Stimulated activated CD4-positive, alpha-beta T cell treated with anti-CD3 and anti-CD28 coated beads, TNF-alpha, amount 100 ng/mL, for 48 hours (primary cell): ENCODE measurements at regions not wholly inside any gene's neighbourhood (a gene's known extent, or its start where the extent isn't known, plus 50 kb on each side); places are given as distances from the start of the nearest gene placed in this dataset.
"Not testable (repeated sequence)": the region's sequence is repeated elsewhere in the genome, so short reads cannot be mapped to it uniquely, and the experiment has no call there.

ENCODE experiments used
- DNase-seq, 3 donors: peaks; one replicate each; pipeline ENCODE4 v3.0.0-alpha.2; 2020; ENCODE audit warnings: low read depth in 3 of 3

GRCh38 chr19:28602675-28603298 lies 610.2 kb downstream of the UQCRFS1 start:
- no peak for DNase-seq

GRCh38 chr19:28601723-28602440 lies 611.1 kb downstream of the UQCRFS1 start:
- no peak for DNase-seq

GRCh38 chr19:28598861-28599260 lies 614.1 kb downstream of the UQCRFS1 start:
- no peak for DNase-seq

DNA sequence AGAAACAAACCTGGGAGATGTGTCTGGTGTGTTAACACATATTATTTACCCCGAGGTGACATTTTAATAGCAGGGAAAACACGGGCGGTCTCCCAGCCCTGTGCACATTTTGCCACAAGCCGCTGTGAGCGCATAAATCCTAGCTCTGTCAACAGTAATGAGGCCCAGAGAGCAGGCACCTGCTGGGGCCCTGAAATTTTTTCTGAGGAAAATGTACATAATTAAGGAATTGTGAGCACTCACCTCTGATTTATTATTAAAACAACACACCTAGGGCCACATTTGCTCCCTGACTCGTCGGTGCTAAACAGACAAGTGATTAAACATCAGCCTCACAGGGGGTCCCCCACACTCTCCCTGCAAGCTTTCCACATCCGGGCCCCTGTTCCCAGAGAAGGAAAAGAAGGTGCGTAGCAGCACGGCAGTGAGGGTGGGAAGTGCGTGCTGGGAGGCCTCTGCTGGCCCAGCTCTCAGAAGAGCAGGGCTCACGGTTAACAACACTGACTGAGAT lies 616.3 kb downstream of the UQCRFS1 start:
- no peak for DNase-seq

GRCh38 chr19:28595722-28596480 lies 617.0 kb downstream of the UQCRFS1 start:
- no peak for DNase-seq

- DNase-seq, result no peak
Observed at GRCh38 chr19:28594737-28595136, 618.2 kb downstream of the UQCRFS1 start.

GRCh38 chr19:28589991-28590411 lies 623.0 kb downstream of the UQCRFS1 start:
- not testable (repeated sequence) for DNase-seq

DNA sequence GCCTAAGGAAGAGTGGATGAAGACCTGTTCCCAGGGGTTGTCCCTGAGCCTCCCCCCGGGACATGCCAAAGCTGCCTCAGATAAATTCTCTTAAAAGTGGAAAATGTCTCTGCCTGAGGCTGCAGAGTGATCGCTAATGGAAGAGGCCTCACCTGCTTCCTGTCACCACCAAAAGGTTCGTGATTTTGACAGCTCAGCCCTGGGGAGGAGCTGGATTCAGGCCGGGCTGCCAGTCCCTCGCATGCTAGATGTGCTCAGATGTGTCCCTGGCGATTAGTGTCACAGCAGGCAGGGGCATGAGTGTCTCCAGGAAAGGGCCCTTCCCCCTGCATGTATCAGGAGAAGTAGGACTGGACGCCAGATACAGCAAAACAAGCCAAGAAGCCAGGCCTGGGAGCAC lies 626.5 kb downstream of the UQCRFS1 start:
- no peak for DNase-seq

DNA sequence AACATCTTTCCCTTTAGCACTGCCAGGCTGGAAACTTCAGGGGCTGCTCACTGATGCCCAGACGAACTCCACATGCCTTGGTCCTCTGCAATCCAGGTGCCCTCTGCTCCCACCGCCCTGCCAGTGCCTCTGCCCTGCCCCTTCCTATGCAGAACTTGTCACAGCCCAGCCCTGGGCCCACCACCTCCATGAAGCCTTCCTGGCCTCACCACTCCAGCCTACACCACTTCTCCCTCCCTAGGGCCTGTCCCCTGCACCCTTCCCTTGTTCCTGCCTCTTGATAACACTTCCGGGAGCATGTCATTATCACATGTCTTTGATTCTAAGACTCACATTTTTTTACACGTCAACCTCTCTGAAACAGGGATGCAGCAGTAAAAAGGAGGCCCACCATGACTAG lies 627.2 kb downstream of the UQCRFS1 start:
- DNase-seq, result no peak

DNA sequence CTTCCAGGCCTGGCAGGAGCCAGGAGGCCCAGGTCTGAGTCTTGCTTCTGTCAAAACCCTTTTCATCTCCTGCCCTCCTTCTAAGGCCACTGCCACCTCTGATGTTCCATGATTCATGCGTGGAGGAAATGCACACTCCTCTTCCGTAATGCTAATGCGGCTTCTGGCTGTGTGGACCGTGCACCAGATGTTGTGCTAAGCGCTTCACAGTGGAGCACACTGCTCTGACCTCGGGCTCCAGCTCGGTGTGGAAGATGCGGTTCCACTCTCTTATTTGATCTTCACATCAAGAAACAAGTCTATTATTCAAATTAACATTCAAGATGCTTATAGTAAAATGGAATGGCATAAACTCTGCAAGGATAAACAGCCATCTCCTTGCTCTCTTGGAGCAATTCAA lies 629.2 kb downstream of the UQCRFS1 start:
- no peak for DNase-seq

- DNase-seq, result no peak
Observed at GRCh38 chr19:28583242-28583641, 629.7 kb downstream of the UQCRFS1 start.

DNA sequence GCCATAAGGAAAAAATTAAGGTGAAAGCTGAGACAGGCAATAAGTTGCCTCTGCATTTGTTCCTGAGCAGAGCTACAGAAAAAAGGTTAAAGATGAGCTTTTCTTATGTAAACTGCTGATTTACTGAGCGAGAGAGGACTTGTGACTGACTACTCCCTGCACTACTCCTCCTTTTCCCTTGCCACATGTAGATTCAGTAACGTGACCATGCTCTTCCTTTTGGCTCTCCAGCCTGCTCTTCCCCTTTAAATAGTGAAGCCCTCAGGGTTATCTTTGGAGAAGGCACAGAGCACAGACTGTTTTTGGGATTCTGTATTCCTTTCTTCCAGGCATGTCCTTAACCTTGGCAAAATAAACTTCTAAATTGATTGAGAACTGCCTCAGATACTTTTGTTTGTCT lies 630.2 kb downstream of the UQCRFS1 start:
- DNase-seq, result no peak

DNA sequence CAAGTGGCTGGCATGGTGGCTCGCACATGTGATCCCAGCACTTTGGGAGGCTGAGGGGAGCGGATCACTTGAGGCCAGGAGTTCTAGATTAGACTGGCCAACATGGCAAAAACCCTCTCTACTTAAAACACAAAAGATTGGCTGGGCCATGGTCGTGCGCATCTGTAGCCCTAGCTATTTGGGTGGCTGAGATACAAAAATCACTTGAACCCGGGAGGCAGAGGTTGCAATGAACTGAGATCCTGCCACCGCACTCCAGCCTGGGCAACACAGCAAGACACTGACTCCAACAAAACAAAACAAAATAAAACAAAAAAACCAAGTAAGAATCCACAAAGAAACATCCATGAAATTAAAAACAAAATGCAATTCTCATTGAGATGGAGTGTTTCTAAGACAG lies 630.6 kb downstream of the UQCRFS1 start:
- DNase-seq, result no peak

GRCh38 chr19:28581468-28581770 lies 631.5 kb downstream of the UQCRFS1 start:
- DNase-seq, result no peak

GRCh38 chr19:28578786-28579505 lies 634.0 kb downstream of the UQCRFS1 start:
- DNase-seq, result no peak

DNA sequence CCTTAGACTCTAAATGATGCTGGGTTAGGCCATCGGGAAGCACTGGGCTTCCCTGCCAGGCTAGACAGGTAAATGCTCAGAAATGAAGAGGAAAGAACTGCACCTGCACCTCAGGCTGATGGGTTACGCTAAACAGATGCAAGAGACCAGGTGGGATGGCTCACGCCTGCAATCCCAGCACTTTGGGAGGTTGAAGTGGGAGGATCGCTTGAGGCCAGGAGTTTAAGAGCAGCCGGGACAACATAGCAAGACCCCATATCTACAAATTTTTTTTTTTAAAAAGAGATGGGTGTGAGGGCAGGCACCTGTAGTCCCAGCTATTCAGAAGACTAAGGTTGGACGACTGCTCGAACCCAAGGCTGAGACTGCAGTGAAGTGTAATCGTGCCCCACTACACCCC lies 634.7 kb downstream of the UQCRFS1 start:
- DNase-seq, result no peak

DNA sequence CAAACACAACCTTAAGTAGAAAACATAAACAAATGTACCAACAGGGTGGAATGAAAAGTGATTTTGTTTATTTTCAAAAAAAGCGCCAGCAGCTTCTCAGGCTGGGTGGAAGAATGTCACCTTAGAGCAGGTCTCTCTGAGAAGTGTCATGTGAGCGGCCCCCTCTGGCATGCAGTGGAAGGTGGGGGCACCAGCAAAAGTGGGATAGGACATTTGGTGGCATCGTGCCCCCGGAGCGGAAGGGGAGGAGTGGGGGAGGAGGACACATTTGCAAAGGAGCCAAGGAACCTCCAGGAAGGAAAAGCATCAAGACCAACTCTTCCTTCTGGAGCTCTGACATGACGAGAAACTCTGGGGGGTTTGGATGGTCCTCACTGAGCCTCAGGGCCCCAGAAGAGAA lies 635.3 kb downstream of the UQCRFS1 start:
- DNase-seq, result no peak

- DNase-seq, result no peak
Observed at GRCh38 chr19:28577233-28577632, 635.7 kb downstream of the UQCRFS1 start.

DNA sequence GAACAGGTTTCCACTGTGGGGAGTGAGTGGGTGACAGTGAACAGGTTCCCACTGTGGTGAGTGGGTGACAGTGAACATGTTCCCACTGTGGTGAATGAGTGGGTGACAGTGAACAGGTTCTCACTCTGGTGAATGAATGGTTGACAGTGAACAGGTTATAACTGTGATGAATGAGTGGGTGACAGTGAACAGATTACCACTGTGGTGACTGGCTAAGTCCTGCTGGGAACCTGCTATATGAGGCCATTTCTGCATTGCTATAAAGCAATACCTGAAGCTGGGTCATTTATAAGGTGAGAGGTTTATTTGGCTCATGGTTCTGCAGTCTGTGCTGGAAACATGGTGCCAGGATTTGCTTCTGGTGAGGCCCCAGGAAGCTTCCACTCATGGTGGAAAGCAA lies 637.1 kb downstream of the UQCRFS1 start:
- DNase-seq, result no peak

DNA sequence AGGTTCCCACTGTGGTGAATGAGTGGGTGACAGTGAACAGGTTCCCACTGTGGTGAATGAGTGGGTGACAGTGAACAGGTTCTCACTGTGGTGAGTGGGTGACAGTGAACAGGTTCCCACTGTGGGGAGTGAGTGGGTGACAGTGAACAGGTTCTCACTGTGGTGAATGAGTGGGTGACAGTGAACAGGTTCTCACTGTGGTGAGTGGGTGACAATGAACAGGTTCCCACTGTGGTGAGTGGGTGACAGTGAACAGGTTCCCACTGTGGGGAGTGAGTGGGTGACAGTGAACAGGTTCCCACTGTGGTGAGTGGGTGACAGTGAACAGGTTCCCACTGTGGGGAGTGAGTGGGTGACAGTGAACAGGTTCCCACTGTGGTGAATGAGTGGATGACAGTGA lies 637.6 kb downstream of the UQCRFS1 start:
- not testable (repeated sequence) for DNase-seq

DNA sequence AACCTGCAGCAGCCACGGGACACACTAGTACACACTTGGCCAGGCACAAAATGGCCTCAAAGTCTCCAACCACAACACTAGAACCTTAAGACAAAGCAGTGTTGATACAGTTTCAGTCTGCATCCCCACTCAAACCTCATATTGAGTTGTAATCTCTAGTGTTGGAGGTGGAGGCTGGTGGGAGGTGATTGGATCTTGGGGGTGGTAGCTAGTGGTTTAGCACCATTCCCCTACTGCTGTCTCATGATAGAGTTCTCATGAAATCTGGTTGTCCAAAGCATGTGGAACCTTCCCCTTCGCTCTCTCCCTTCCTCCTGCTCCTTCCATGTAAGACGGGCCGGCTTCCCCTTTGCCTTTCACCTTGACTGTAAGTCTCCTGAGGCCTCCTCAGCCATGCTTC lies 638.7 kb downstream of the UQCRFS1 start:
- DNase-seq, result no peak
